CD4-positive, alpha-beta T cell treated with Interleukin-4 for 4 hours (primary cell): ENCODE measurements at regions not wholly inside any gene's neighbourhood (a gene's known extent, or its start where the extent isn't known, plus 50 kb on each side); places are given as distances from the start of the nearest gene placed in this dataset.

Experiments
- DNase-seq: peaks from one replicate; pipeline ENCODE4 v3.0.0-alpha.2; 2020

DNA sequence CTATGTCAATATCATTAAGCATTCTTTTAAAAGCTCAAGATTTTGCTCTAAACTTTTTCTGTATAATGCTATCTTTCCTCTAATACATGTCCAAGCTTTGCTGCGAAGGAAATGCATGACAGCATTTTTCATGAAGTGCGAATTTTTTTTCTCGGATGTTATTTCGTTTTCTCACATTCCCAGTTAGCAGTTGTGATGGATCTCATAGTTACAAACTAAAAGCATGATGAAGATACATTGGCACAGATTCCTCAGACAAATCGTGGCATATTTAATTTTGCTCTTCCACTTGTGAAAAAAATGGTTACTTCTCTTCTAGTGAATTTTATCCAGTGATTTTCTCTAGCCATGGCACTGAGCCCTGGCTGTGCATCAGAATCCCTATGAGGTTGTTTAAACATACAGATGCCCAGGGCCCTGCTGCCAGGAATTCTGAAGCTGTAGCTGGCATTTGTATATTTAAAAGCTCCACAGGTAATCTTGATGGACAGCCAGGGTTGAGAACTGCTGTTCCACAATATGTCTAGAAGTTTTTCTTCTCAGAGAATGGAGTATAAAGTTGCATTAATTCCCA, 299.8 kb upstream of the NEBL start:
- DNase-seq = no peak

DNA sequence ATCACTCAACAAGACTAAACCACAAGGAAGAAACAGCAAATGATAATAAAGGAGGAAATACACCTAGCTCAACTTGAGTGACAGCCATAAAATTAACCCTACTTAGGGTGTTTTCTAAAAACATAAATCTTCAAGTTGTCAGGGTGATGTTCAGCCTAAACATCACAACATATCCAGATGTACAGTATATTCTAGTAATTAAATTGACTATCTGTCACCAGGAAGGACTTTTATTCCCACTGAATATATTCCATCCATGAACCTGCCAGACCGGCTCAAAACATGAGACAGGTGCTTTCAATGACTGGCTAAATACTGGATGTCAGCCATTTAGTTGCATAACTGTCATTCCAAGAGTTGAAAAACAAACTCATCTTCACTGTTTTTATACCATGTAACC, 298.1 kb upstream of the NEBL start:
- no peak for DNase-seq

- no peak for DNase-seq
Observed at GRCh38 chr10:21194510-21194993, 297.4 kb upstream of the NEBL start.

DNA sequence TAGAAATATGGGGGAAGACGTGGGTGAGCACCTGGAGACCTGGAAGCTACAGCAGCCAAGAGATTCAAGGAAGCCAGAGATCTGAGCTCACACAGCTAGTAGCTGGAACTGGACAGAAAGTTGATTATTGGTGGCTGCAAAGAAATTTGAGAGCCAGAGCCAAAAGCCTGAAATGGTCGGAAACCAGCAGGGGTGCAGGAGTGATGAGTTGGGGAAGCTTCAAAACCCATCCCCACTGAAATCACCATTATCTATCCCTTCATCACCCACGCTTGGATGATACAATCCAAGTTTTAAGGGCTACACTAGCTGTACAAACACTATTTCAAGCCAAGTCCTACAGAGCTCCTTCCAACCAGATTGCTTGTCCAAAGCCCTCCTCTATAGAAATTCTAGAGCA, 296.1 kb upstream of the NEBL start:
- no peak for DNase-seq

- no peak for DNase-seq
Observed at GRCh38 chr10:21191512-21191911, 294.4 kb upstream of the NEBL start.

- no peak for DNase-seq
Observed at GRCh38 chr10:21184984-21185383, 287.9 kb upstream of the NEBL start.

GRCh38 chr10:21184216-21184615, 287.1 kb upstream of the NEBL start:
- no peak for DNase-seq

DNA sequence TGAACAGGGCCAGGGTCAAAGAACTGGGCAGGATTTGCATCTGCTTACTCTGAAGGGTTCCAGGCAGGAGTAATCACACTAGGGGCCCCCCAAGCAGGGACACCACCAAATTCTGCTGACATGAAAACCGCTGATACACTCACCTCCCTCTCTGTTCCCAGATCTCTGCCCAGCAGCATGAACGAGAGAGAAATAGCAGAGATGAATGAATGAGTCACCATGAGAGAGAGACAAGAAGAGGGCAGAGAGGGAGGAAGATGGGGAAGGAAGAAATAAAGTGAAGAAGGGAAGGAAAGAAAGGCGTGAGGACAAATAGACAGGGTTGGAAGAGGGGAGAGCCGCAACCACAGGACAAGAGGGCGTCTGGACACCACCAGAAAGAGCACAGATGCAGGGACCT, 285.9 kb upstream of the NEBL start:
- DNase-seq = no peak

- DNase-seq = no peak
Observed at GRCh38 chr10:21181451-21181850, 284.3 kb upstream of the NEBL start.

DNA sequence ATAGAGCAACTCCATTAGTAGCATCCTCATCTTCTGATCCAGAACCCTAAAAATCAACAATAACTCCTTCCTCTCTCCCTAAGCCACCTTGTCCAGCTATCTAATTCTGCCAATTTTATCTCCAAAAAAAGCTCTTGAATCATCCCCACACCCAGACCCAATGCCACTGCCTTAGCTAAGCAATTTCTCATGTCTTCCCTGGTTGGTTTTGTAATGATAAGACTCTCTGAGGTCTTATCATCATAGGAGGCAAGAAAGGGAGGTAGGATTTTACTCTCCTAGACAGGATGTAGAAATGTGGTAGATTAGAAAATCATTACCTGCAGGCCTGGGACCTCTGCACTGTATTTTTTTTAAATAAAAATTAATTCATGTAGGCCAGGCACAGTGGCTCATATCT, 283.5 kb upstream of the NEBL start:
- DNase-seq = no peak

GRCh38 chr10:21176934-21177480, 279.9 kb upstream of the NEBL start:
- DNase-seq = no peak

GRCh38 chr10:21175797-21176196, 278.7 kb upstream of the NEBL start:
- no peak for DNase-seq

DNA sequence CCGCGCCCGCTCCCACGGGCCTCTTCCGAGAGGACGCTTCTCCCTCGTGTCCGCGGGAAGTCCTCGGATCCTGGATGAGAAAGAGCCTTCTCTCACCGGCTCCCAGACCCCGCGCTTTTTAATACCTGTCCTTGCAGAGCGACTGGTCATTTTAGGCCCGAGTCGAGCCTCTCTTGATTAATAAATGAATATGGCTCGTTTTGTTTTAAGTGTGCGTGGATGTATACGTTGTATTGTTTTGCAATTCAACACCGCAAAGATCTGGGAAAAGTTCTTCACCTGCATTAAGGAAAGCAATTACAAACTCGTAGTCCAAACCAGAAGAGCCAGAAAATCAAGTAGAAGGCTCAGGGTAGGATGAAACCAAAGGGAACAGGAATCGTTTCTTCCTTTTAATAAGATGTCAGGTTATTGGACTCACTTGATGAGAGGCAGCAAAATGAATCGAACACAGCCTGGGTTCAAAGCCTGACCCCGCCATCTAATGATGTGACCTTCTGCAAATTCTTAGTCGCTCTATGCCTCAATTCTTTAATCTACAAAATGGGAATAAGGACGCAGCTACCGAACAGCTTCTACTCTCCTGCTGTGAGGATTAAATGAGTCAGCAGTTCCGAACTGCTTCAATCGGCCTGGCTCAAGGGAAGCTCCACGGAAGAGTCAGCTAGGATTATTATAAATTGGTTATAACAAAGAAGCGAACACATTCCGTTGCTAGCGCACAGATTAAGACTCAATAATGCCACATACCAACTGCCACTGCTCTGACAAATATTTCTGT, 277.8 kb upstream of the NEBL start:
- DNase-seq = no peak

- DNase-seq = no peak
Observed at GRCh38 chr10:21173802-21174714, 276.9 kb upstream of the NEBL start.

DNA sequence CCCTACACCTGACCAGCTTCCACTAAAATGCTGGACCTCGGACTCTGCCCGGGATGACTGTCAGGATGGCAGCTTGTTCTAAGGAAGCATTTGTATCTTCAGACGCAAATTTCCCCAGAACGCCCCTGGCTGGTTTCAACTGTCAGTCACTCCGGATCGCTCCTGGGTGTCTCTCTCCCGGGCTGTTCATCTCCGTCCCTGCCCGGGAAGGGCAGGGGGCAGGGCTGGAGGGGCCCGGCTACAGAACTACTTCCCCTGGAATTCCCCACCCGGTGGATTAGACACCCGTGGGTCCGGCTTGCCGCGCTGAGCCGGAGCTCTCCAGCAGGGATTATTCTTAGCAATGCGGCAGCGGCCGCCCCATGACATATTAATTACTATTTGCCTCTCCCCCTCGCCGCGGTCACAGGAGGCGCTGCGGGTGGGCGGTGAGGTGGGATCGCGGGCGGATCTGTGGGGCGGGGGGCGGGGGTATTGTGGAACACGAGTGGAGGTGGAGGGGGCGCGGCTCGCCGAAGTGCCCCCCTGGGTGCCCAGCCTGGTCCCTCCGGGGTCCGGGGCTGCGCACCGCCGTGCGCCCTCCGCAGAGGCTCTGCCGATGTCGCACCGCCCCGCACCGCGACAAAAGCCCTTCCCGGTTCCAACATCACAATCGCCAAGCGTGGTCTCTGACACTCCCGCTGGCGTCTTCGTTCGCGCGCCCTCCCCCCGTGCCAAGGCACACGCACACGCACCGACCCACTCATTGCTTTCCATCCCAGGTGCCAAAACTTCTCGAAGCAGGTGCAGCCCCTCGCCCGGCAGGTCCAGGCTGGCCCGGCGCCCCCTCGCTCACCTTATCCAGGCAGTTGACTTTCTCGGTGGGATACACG, 276.1 kb upstream of the NEBL start:
- DNase-seq = no peak

DNA sequence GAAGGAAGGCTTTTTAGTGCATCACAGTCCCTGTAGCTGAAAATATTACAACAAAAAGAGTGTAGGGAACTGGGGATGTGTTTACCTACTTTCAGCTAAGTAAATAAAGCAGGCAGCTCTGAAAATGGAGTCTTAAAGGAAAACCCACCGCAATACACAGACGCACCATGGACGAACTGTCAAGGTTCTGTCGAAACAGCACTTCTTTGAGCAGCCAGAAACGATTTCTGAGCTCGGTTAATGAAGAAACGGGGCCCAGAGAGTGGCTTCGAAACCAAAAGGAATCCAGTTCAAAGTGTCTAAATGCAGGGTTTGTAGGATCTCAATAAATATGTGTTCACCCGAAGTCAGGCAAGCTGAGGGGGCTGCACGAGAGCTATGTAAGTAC, 275.4 kb upstream of the NEBL start:
- no peak for DNase-seq

- no peak for DNase-seq
Observed at GRCh38 chr10:21171936-21172541, 274.9 kb upstream of the NEBL start.

DNA sequence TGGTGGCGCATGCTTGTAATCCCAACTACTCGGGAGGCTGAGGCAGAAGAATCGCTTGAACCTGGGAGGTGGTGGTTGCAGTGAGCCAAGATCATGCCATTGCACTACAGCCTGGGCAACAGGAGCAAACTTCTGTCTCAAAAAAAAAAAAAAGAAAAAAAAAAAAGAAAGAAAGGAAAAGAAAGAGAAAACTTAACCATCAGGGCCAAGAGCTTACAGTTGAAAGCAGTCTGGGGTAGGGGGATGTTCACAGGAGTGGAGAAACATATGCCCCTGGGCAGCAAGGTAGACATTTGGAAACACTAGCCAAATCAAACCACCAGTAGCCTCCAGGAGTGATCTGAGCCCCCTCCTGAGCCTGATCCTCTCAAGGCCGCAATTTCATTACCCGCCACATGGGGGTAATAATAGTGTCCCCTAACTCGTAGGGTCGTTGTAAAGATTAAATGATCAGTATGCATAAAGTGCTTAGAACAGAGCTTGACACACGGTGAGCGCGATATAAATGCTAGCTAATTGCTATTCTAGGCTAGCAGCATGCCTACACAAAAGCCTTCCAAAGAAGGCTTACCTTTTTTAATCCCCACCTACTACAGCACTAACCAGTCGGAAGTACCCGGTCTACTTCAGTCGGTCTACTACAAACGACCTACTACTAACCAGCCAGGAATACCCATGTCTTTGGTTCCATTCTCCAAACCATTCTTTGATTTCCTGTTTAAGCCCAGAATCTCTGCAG, 274.3 kb upstream of the NEBL start:
- no peak for DNase-seq

DNA sequence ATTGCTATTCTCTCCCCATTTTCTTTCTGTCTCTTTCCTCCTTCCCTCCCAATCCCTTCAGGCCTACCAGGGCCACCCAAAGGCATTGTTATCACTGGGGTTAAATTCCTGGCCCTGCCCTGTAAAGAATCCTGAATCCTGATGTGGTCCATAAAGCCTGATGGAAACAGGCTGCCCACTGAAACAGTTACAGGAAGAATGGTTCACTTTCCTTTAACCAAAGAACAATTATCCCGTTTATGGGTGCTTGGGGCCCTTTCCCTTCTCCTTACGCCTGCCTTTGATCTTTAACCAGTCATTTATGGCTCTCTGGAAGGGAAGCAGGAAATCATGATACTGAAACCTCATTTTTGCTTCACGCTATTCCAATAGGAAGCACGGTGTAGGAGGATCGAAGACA, 273.1 kb upstream of the NEBL start:
- no peak for DNase-seq

DNA sequence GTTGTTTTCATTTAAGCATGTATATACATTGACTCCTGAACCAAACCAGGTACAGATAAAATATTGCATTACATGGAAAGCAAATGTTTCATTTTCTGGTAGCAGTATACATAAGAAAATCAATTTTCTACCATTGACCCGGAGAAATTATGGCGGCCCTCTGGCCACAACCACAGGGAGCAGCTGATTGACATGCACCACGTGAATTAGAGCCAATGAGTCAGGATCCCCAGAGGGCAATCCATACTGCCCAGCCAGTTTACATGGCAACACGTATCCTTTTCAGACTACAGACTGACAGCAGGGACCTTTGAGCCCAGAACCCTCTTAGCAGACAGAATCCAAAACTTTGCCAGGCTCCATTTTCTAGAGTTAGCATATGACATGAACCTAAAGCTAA, 272.2 kb upstream of the NEBL start:
- DNase-seq = no peak
